SK-N-SH treated with all-trans-retinoic acid at 6 μM for 48 hours (cell line): ENCODE measurements at regions not wholly inside any gene's neighbourhood (a gene's known extent, or its start where the extent isn't known, plus 50 kb on each side); places are given as distances from the start of the nearest gene placed in this dataset.

Experiments used
- ATAC-seq: fragments of 200-7000 bp; cut with Tn5 transposase; 3 replicates; pipeline ENCODE4 v1.9.1; 2020; ENCODE audit warnings: mild to moderate bottlenecking, moderate library complexity
- BACH2 ChIP-seq: fragments of 250-450 bp; sonication (Bioruptor Pico); IDR thresholded peaks from 2 replicates; pipeline ENCODE4 v1.9.0; 2021; ENCODE audit warnings: mild to moderate bottlenecking, borderline replicate concordance
- CREB5 ChIP-seq: fragments of 250-450 bp; sonication (Bioruptor Pico); IDR thresholded peaks from 2 replicates; pipeline ENCODE4 v1.5.1; 2020; ENCODE audit warnings: low read depth, mild to moderate bottlenecking, moderate library complexity
- CSDC2 ChIP-seq: fragments of 250-450 bp; sonication (Bioruptor Pico); IDR thresholded peaks from 2 replicates; pipeline ENCODE4 v1.5.0; 2020; ENCODE audit warnings: mild to moderate bottlenecking, moderate library complexity
- CSRNP3 ChIP-seq: fragments of 250-450 bp; sonication (Bioruptor Pico); IDR thresholded peaks from 2 replicates; pipeline ENCODE4 v1.5.1; 2021; ENCODE audit warnings: mild to moderate bottlenecking, moderate library complexity
- ESRRG ChIP-seq: fragments of 250-450 bp; sonication (Bioruptor Pico); IDR thresholded peaks from 2 replicates; pipeline ENCODE4 v1.6.1; 2021; ENCODE audit warnings: mild to moderate bottlenecking
- GLIS3 ChIP-seq: fragments of 250-450 bp; sonication (Bioruptor Pico); IDR thresholded peaks from 2 replicates; pipeline ENCODE4 v1.5.0; 2020; ENCODE audit warnings: mild to moderate bottlenecking, moderate library complexity
- ISL1 ChIP-seq: fragments of 250-450 bp; sonication (Bioruptor Pico); IDR thresholded peaks from 2 replicates; pipeline ENCODE4 v2.1.2; 2022; ENCODE audit warnings: mild to moderate bottlenecking, moderate library complexity
- OSR1 ChIP-seq: fragments of 250-450 bp; sonication (Bioruptor Pico); IDR thresholded peaks from 2 replicates; pipeline ENCODE4 v1.8.0; 2022; ENCODE audit warnings: moderate library complexity, mild to moderate bottlenecking, inconsistent platforms
- PATZ1 ChIP-seq: fragments of 250-450 bp; sonication (Bioruptor Pico); IDR thresholded peaks from 2 replicates; pipeline ENCODE4 v1.8.0; 2020; ENCODE audit warnings: mild to moderate bottlenecking, moderate library complexity, borderline replicate concordance
- POU6F1 ChIP-seq: fragments of 250-450 bp; sonication (Bioruptor Pico); IDR thresholded peaks from 2 replicates; pipeline ENCODE4 v1.8.0; 2021; ENCODE audit warnings: low read depth, mild to moderate bottlenecking, moderate library complexity, borderline replicate concordance
- PPARA ChIP-seq: fragments of 250-450 bp; sonication (Bioruptor Pico); IDR thresholded peaks from 2 replicates; pipeline ENCODE4 v1.5.0; 2020; ENCODE audit warnings: mild to moderate bottlenecking, borderline replicate concordance
- RARB ChIP-seq: fragments of 250-450 bp; sonication (Bioruptor Pico); IDR thresholded peaks from 2 replicates; pipeline ENCODE4 v1.8.0; 2021; ENCODE audit warnings: mild to moderate bottlenecking, moderate library complexity
- SNAI2 ChIP-seq: fragments of 250-450 bp; sonication (Bioruptor Pico); IDR thresholded peaks from 2 replicates; pipeline ENCODE4 v1.5.0; 2020; ENCODE audit warnings: mild to moderate bottlenecking, moderate library complexity
- TCF4 ChIP-seq: fragments of 250-450 bp; sonication (Bioruptor Pico); IDR thresholded peaks from 2 replicates; pipeline ENCODE4 v1.8.0; 2021; ENCODE audit warnings: mild to moderate bottlenecking, moderate library complexity, borderline replicate concordance
- TOX ChIP-seq: fragments of 250-450 bp; sonication (Bioruptor Pico); IDR thresholded peaks from 2 replicates; pipeline ENCODE4 v1.8.0; 2021; ENCODE audit warnings: mild to moderate bottlenecking, moderate library complexity, borderline replicate concordance
- ZC3H10 ChIP-seq: fragments of 250-450 bp; sonication (Bioruptor Pico); IDR thresholded peaks from 2 replicates; pipeline ENCODE4 v1.5.1; 2021; ENCODE audit warnings: mild to moderate bottlenecking, moderate library complexity
- ZFP3 ChIP-seq: fragments of 250-450 bp; sonication (Bioruptor Pico); IDR thresholded peaks from 2 replicates; pipeline ENCODE4 v1.5.0; 2020; ENCODE audit warnings: mild to moderate bottlenecking, moderate library complexity
- ZFP30 ChIP-seq: fragments of 450-650 bp; formaldehyde crosslinking; IDR thresholded peaks from 2 replicates; pipeline ENCODE4 v1.5.0; 2022; ENCODE audit warnings: mild to moderate bottlenecking, moderate library complexity
- ZNF565 ChIP-seq: fragments of 450-650 bp; formaldehyde crosslinking; conservative IDR thresholded peaks from 2 replicates; pipeline ENCODE4 v1.5.0; 2020; ENCODE audit warnings: low read depth, mild to moderate bottlenecking, moderate library complexity
- ZNF70 ChIP-seq: fragments of 450-650 bp; formaldehyde crosslinking; IDR thresholded peaks from 2 replicates; pipeline ENCODE4 v1.5.0; 2020; ENCODE audit warnings: mild to moderate bottlenecking, moderate library complexity
- ZNF8 ChIP-seq: fragments of 450-650 bp; formaldehyde crosslinking; IDR thresholded peaks from 2 replicates; pipeline ENCODE4 v1.5.0; 2020; ENCODE audit warnings: mild to moderate bottlenecking, moderate library complexity

- no peak for ATAC-seq
- no peak for TF ChIP-seq BACH2
- TF ChIP-seq ESRRG (CRISPR knock-in tag), result no peak
- TF ChIP-seq PPARA (CRISPR knock-in tag), result no peak
- no peak for TF ChIP-seq ZNF565 (CRISPR knock-in tag)
- TF ChIP-seq GLIS3 (CRISPR knock-in tag), result no peak
- peak; percentile 16; the same call in 1 of the 2 replicates for TF ChIP-seq ISL1 (CRISPR knock-in tag)
- no peak for TF ChIP-seq SNAI2 (CRISPR knock-in tag)
These were observed 1023.0 kb upstream of the SORCS1 start for GRCh38 chr10:108187408-108188012.

GRCh38 chr10:108184114-108184513 is 1019.6 kb upstream of the SORCS1 start:
- TF ChIP-seq BACH2 (no peak), ESRRG (CRISPR knock-in tag) (no peak), ZNF70 (CRISPR knock-in tag) (no peak), ZNF8 (CRISPR knock-in tag) (no peak), PPARA (CRISPR knock-in tag) (no peak)
- ATAC-seq, result no peak

- TF ChIP-seq BACH2 (no peak), GLIS3 (CRISPR knock-in tag) (no peak), RARB (CRISPR knock-in tag) (no peak), ZNF70 (CRISPR knock-in tag) (no peak), POU6F1 (CRISPR knock-in tag) (no peak), CSDC2 (CRISPR knock-in tag) (no peak), ISL1 (CRISPR knock-in tag) (no peak), OSR1 (CRISPR knock-in tag) (no peak), ZFP30 (CRISPR knock-in tag) (no peak), TOX (CRISPR knock-in tag) (no peak), ESRRG (CRISPR knock-in tag) (no peak), ZNF8 (CRISPR knock-in tag) (no peak), PATZ1 (CRISPR knock-in tag) (no peak)
- peak; percentile 28; the same call in 1 of the 3 replicates for ATAC-seq
These were observed 1016.4 kb upstream of the SORCS1 start for GRCh38 chr10:108180878-108181277.

- TF ChIP-seq ZFP3 (CRISPR knock-in tag), result no peak
- no peak for TF ChIP-seq CSRNP3 (CRISPR knock-in tag)
- ATAC-seq, result no peak
These were observed 1005.3 kb upstream of the SORCS1 start for GRCh38 chr10:108169846-108170245.

- no peak for ATAC-seq
- TF ChIP-seq ZC3H10 (CRISPR knock-in tag) (no peak), ESRRG (CRISPR knock-in tag) (no peak), RARB (CRISPR knock-in tag) (no peak), OSR1 (CRISPR knock-in tag) (no peak), TCF4 (CRISPR knock-in tag) (no peak), CREB5 (no peak), POU6F1 (CRISPR knock-in tag) (no peak), CSDC2 (CRISPR knock-in tag) (no peak), PPARA (CRISPR knock-in tag) (no peak), ZNF70 (CRISPR knock-in tag) (no peak), ZFP3 (CRISPR knock-in tag) (no peak), BACH2 (no peak)
These were observed 1003.3 kb upstream of the SORCS1 start for GRCh38 chr10:108167766-108168165.
